GM23338 (cell line): ENCODE measurements at regions not wholly inside any gene's neighbourhood (a gene's known extent, or its start where the extent isn't known, plus 50 kb on each side); places are given as distances from the start of the nearest gene placed in this dataset.

ENCODE experiments used
- ATAC-seq: fragments of 200-7000 bp; cut with Tn5 transposase; 3 replicates; pipeline ENCODE4 v1.9.1; 2020
- DNase-seq: peaks from one replicate; pipeline ENCODE4 v3.0.0-alpha.2; 2015; ENCODE audit warnings: low spot score
- H2AFZ ChIP-seq: fragments of 200-600 bp; sonication (generic); 2 replicates; pipeline ENCODE4 v1.8.0; 2016; ENCODE audit warnings: antibody characterized with exemption, mild to moderate bottlenecking, moderate library complexity
- H3F3A ChIP-seq: fragments of 200-600 bp; sonication (generic); replicated peaks from 2 replicates; pipeline ENCODE4 v1.8.0; 2017; ENCODE audit warnings: antibody characterized with exemption, mixed run types, low read depth
- H3K27ac ChIP-seq: fragments of 200-600 bp; sonication (generic); 2 replicates; pipeline ENCODE4 v1.6.1; 2016; ENCODE audit warnings: low read depth
- H3K27me3 ChIP-seq: fragments of 200-600 bp; sonication (generic); 2 replicates; pipeline ENCODE4 v1.8.0; 2016; ENCODE audit warnings: mild to moderate bottlenecking, mixed run types, moderate library complexity; ENCODE audit not compliant: insufficient read depth
- H3K36me3 ChIP-seq: fragments of 200-600 bp; sonication (generic); 2 replicates; pipeline ENCODE4 v1.8.0; 2016; ENCODE audit warnings: mild to moderate bottlenecking; ENCODE audit not compliant: insufficient read depth
- H3K4me1 ChIP-seq: fragments of 200-600 bp; sonication (generic); 2 replicates; pipeline ENCODE4 v1.8.0; 2016; ENCODE audit warnings: mild to moderate bottlenecking, moderate library complexity; ENCODE audit not compliant: insufficient read depth
- H3K4me2 ChIP-seq: fragments of 200-600 bp; sonication (generic); 2 replicates; pipeline ENCODE4 v1.7.1; 2017; ENCODE audit warnings: mixed run types
- H3K4me3 ChIP-seq: fragments of 200-600 bp; sonication (generic); 2 replicates; pipeline ENCODE4 v1.6.1; 2016; ENCODE audit warnings: mixed run types
- H3K79me2 ChIP-seq: fragments of 200-600 bp; sonication (generic); replicated peaks from 2 replicates; pipeline ENCODE4 v1.8.0; 2017; ENCODE audit warnings: mild to moderate bottlenecking; ENCODE audit not compliant: insufficient read depth
- H3K9me2 ChIP-seq: fragments of 200-600 bp; sonication (generic); 2 replicates; pipeline ENCODE4 v1.8.0; 2017; ENCODE audit not compliant: insufficient read depth
- H4K20me1 ChIP-seq: fragments of 200-600 bp; sonication (generic); replicated peaks from 2 replicates; pipeline ENCODE4 v1.8.0; 2017; ENCODE audit warnings: mild to moderate bottlenecking; ENCODE audit not compliant: insufficient read depth
- H3K27ac Mint-ChIP-seq: 2 replicates; pipeline ENCODE4 v1.8.0; 2020; ENCODE audit warnings: inconsistent platforms, mild to moderate bottlenecking, moderate library complexity, mixed read lengths
- H3K27me3 Mint-ChIP-seq: 3 replicates; pipeline ENCODE4 v1.8.0; 2022; ENCODE audit warnings: low read depth, mild to moderate bottlenecking, moderate library complexity, mixed read lengths, inconsistent platforms; ENCODE audit not compliant: insufficient read depth, poor library complexity
- H3K36me3 Mint-ChIP-seq: 3 replicates; pipeline ENCODE4 v1.8.0; 2021; ENCODE audit warnings: low read depth, mild to moderate bottlenecking, inconsistent platforms, moderate library complexity, mixed read lengths
- H3K4me1 Mint-ChIP-seq: 3 replicates; pipeline ENCODE4 v1.8.0; 2020; ENCODE audit warnings: mild to moderate bottlenecking, inconsistent platforms, mixed read lengths
- H3K4me3 Mint-ChIP-seq: 3 replicates; pipeline ENCODE4 v1.8.0; 2021; ENCODE audit warnings: moderate library complexity, mild to moderate bottlenecking, inconsistent platforms, mixed read lengths
- H3K9me3 Mint-ChIP-seq: 3 replicates; pipeline ENCODE4 v1.8.0; 2020; ENCODE audit warnings: moderate library complexity, mild to moderate bottlenecking, inconsistent platforms, mixed read lengths
- CREB1 ChIP-seq: fragments of 250-450 bp; sonication (Bioruptor Pico); IDR thresholded peaks from 2 replicates; pipeline ENCODE4 v1.5.0; 2020; ENCODE audit warnings: low read depth, mild to moderate bottlenecking, moderate library complexity
- CTCF ChIP-seq, 2 experiments: fragments of 200-600 bp in 1 of 2; sonication (generic) in 1 of 2; conservative IDR thresholded peaks; 2 replicates each; pipeline versions ENCODE4 v1.5.1 to v1.6.1; 2016 to 2017; ENCODE audit warnings: antibody characterized with exemption in 2 of 2, low read depth in 2 of 2, mild to moderate bottlenecking in 2 of 2, moderate library complexity in 1 of 2
- EZH2 ChIP-seq: fragments of 200-600 bp; sonication (generic); IDR thresholded peaks from one replicate; pipeline ENCODE4 v1.8.0; 2017; ENCODE audit warnings: antibody characterized with exemption, mild to moderate bottlenecking, low read depth; ENCODE audit not compliant: unreplicated experiment
- EZH2phosphoT487 ChIP-seq: fragments of 200-600 bp; sonication (generic); IDR thresholded peaks from one replicate; pipeline ENCODE4 v1.8.1; 2018; ENCODE audit warnings: antibody characterized with exemption; ENCODE audit not compliant: unreplicated experiment
- JUNB ChIP-seq: IDR thresholded peaks from one replicate; pipeline ENCODE4 v1.6.1; 2016; ENCODE audit warnings: antibody characterized with exemption; ENCODE audit not compliant: unreplicated experiment
- NANOG ChIP-seq: IDR thresholded peaks from 2 replicates; pipeline ENCODE4 v1.6.1; 2016; ENCODE audit warnings: antibody characterized with exemption, borderline replicate concordance
- POLR2AphosphoS5 ChIP-seq: IDR thresholded peaks from 2 replicates; pipeline ENCODE4 v1.6.1; 2016; ENCODE audit warnings: antibody characterized with exemption, low read depth
- REST ChIP-seq: IDR thresholded peaks from one replicate; pipeline ENCODE4 v1.6.1; 2018; ENCODE audit warnings: antibody characterized with exemption; ENCODE audit not compliant: unreplicated experiment
- STAT1 ChIP-seq: IDR thresholded peaks from one replicate; pipeline ENCODE4 v1.6.1; 2016; ENCODE audit warnings: antibody characterized with exemption; ENCODE audit not compliant: unreplicated experiment
- ZNF114 ChIP-seq: fragments of 250-450 bp; sonication (Bioruptor Pico); IDR thresholded peaks from 2 replicates; pipeline ENCODE4 v1.5.0; 2020; ENCODE audit warnings: mild to moderate bottlenecking, moderate library complexity
- ZNF331 ChIP-seq: fragments of 250-450 bp; sonication (Bioruptor Pico); IDR thresholded peaks from 2 replicates; pipeline ENCODE4 v1.5.0; 2020; ENCODE audit warnings: low read depth, mild to moderate bottlenecking, moderate library complexity
- ZNF462 ChIP-seq: fragments of 250-450 bp; sonication (Bioruptor Pico); IDR thresholded peaks from 2 replicates; pipeline ENCODE4 v1.5.0; 2020; ENCODE audit warnings: mild to moderate bottlenecking, moderate library complexity
- TF ChIP-seq, protein P1 (sequence below): IDR thresholded peaks from 2 replicates; pipeline ENCODE4 v1.6.1; 2016; ENCODE audit warnings: antibody characterized with exemption

- no peaks in the 10 kb centered on the region for H4K20me1 ChIP-seq
- Mint-ChIP-seq H3K36me3 (no peaks in the 10 kb centered on the region), H3K9me3 (no peaks in the 10 kb centered on the region), H3K4me1 (no peaks in the 10 kb centered on the region), H3K27me3 (peaks cover 1% of the 10 kb centered on the region), H3K4me3 (no peak overlapping the region), H3K27ac (no peak overlapping the region)
- H3K79me2 ChIP-seq, result no peaks in the 10 kb centered on the region
- H3K4me3 ChIP-seq, result no peak overlapping the region
- DNase-seq, result no peak
- H3F3A ChIP-seq, result no peaks in the 10 kb centered on the region
- peaks cover 8% of the 10 kb centered on the region; the same call in 1 of the 2 replicates for H3K9me2 ChIP-seq
- H3K4me2 ChIP-seq, result no peak overlapping the region
- H2AFZ ChIP-seq, result no peak overlapping the region
- H3K36me3 ChIP-seq, result no peaks in the 10 kb centered on the region
- no peaks in the 10 kb centered on the region for H3K27me3 ChIP-seq
- no peak for ATAC-seq
- peaks cover 6% of the 10 kb centered on the region for H3K4me1 ChIP-seq
- TF ChIP-seq JUNB (no peak), EZH2 (no peak), CREB1 (no peak), EZH2phosphoT487 (no peak), CTCF (conservative IDR thresholded peaks at IDR 0.05; ENCODE audit: low read depth in 2 of 2) (no peak), REST (no peak), ZNF114 (CRISPR knock-in tag) (no peak), NANOG (no peak), ZNF462 (CRISPR knock-in tag) (no peak), POLR2AphosphoS5 (no peak), STAT1 (no peak), ZNF331 (CRISPR knock-in tag) (no peak)
- TF ChIP-seq, protein P1, sequence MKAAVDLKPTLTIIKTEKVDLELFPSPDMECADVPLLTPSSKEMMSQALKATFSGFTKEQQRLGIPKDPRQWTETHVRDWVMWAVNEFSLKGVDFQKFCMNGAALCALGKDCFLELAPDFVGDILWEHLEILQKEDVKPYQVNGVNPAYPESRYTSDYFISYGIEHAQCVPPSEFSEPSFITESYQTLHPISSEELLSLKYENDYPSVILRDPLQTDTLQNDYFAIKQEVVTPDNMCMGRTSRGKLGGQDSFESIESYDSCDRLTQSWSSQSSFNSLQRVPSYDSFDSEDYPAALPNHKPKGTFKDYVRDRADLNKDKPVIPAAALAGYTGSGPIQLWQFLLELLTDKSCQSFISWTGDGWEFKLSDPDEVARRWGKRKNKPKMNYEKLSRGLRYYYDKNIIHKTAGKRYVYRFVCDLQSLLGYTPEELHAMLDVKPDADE, result no peak
- H3K27ac ChIP-seq, result no peak overlapping the region
Measured at GRCh38 chr2:16404146-16404545, 261.5 kb downstream of the CYRIA start.
